ENCODE measurements at regions not wholly inside any gene's neighbourhood (a gene's known extent, or its start where the extent isn't known, plus 50 kb on each side); places are given as distances from the start of the nearest gene placed in this dataset.

- Histone ChIP-seq H3K36me3 (no peaks in the 10 kb centered on the region), H3K4me3 (no peak overlapping the region), H3K9me3 (no peaks in the 10 kb centered on the region), H3K27me3 (peaks cover 0 to 4% of the 10 kb centered on the region in 2 donors), H3K4me1 (peaks cover 0 to 7% (median 0%) of the 10 kb centered on the region in 4 donors), H3K27ac (no peak overlapping the region)
- ATAC-seq (peak; percentile 88 to 96 (median 92)), DNase-seq (peak in 1 of 3 donors; percentile 55)
- 5% methylated on average over 3 of the region's 3 CpGs for WGBS (ENCODE audit: insufficient coverage, low coverage, low lambda C conversion rate, missing lambda C conversion rate)
- intact Hi-C loops (cut with DNase I) = no loop called here
- peak; percentile 47 to 64 (median 56) for TF ChIP-seq CTCF (IDR thresholded peaks at IDR 0.05)
- TF ChIP-seq POLR2A (IDR thresholded peaks at IDR 0.05) = no peak
Observed at GRCh38 chr7:17706734-17707133, 233.6 kb downstream of the SNX13 start.

- Histone ChIP-seq H3K27ac (no peak overlapping the region), H3K27me3 (no peaks in the 10 kb centered on the region), H3K36me3 (no peaks in the 10 kb centered on the region), H3K9me3 (no peaks in the 10 kb centered on the region), H3K4me3 (no peak overlapping the region), H3K4me1 (peaks cover 0 to 7% (median 0%) of the 10 kb centered on the region in 4 donors)
- no peak for TF ChIP-seq CTCF (IDR thresholded peaks at IDR 0.05)
- no peak for TF ChIP-seq POLR2A (IDR thresholded peaks at IDR 0.05)
- intact Hi-C loops (cut with DNase I) = no loop called here
- 12% methylated on average over 1 of the region's 1 CpG for WGBS (ENCODE audit: insufficient coverage, low coverage, low lambda C conversion rate, missing lambda C conversion rate)
- ATAC-seq (peak; percentile 41 to 80 (median 65)), DNase-seq (no peak)
Observed at GRCh38 chr7:17709127-17709526, 231.2 kb downstream of the SNX13 start.

- intact Hi-C loops (cut with DNase I) = no loop called here
- Histone ChIP-seq H3K27me3 (no peaks in the 10 kb centered on the region), H3K36me3 (no peaks in the 10 kb centered on the region), H3K4me1 (peaks cover 0 to 7% (median 0%) of the 10 kb centered on the region in 4 donors), H3K4me3 (no peak overlapping the region), H3K9me3 (no peaks in the 10 kb centered on the region), H3K27ac (no peak overlapping the region)
- no peak for DNase-seq
- ATAC-seq = no peak
- WGBS (ENCODE audit: insufficient coverage, low coverage, low lambda C conversion rate, missing lambda C conversion rate) = 50% methylated on average over 2 of the region's 2 CpGs
- TF ChIP-seq CTCF (IDR thresholded peaks at IDR 0.05) (no peak), POLR2A (IDR thresholded peaks at IDR 0.05) (no peak)
Observed at GRCh38 chr7:17709599-17709998, 230.7 kb downstream of the SNX13 start.

GRCh38 chr7:17710312-17710711 lies 230.0 kb downstream of the SNX13 start:
- peaks cover 0 to 7% (median 0%) of the 10 kb centered on the region in 4 donors for H3K4me1 ChIP-seq
- no peak overlapping the region for H3K27ac ChIP-seq
- intact Hi-C loops (cut with DNase I) = no loop called here
- TF ChIP-seq POLR2A (IDR thresholded peaks at IDR 0.05) = no peak
- no peak for TF ChIP-seq CTCF (IDR thresholded peaks at IDR 0.05)
- DNase-seq (no peak), ATAC-seq (no peak)
- H3K4me3 ChIP-seq = no peak overlapping the region
- 80% methylated on average over 2 of the region's 2 CpGs for WGBS (ENCODE audit: insufficient coverage, low coverage, low lambda C conversion rate, missing lambda C conversion rate)
- no peaks in the 10 kb centered on the region for H3K27me3 ChIP-seq
- no peaks in the 10 kb centered on the region for H3K36me3 ChIP-seq
- H3K9me3 ChIP-seq = no peaks in the 10 kb centered on the region

GRCh38 chr7:17713584-17713983 lies 226.7 kb downstream of the SNX13 start:
- DNase-seq (no peak), ATAC-seq (no peak)
- intact Hi-C loops (cut with DNase I) = no loop called here
- 40% methylated on average over 1 of the region's 1 CpG for WGBS (ENCODE audit: insufficient coverage, low coverage, low lambda C conversion rate, missing lambda C conversion rate)
- Histone ChIP-seq H3K27me3 (no peaks in the 10 kb centered on the region), H3K9me3 (no peaks in the 10 kb centered on the region), H3K4me1 (peaks cover 0 to 7% (median 0%) of the 10 kb centered on the region in 4 donors), H3K27ac (no peak overlapping the region), H3K36me3 (no peaks in the 10 kb centered on the region), H3K4me3 (no peak overlapping the region)
- TF ChIP-seq CTCF (IDR thresholded peaks at IDR 0.05) = no peak
- no peak for TF ChIP-seq POLR2A (IDR thresholded peaks at IDR 0.05)

Data from right lobe of liver (tissue), 6 donors.